Activated naive CD8-positive, alpha-beta T cell (primary cell): ENCODE measurements at regions not wholly inside any gene's neighbourhood (a gene's known extent, or its start where the extent isn't known, plus 50 kb on each side); places are given as distances from the start of the nearest gene placed in this dataset.
"Not testable (repeated sequence)": the region's sequence is repeated elsewhere in the genome, so short reads cannot be mapped to it uniquely, and the experiment has no call there.

Source experiments
- H3K27ac Mint-ChIP-seq: one replicate; pipeline ENCODE4 v1.8.0; 2021; ENCODE audit warnings: mixed read lengths
- H3K27me3 Mint-ChIP-seq: one replicate; pipeline ENCODE4 v1.8.0; 2021; ENCODE audit warnings: mixed read lengths
- H3K36me3 Mint-ChIP-seq: one replicate; pipeline ENCODE4 v1.8.0; 2021; ENCODE audit warnings: mixed read lengths
- H3K4me1 Mint-ChIP-seq: one replicate; pipeline ENCODE4 v1.8.0; 2021; ENCODE audit warnings: low read depth, mixed read lengths
- H3K4me3 Mint-ChIP-seq: one replicate; pipeline ENCODE4 v1.8.0; 2021; ENCODE audit warnings: mild to moderate bottlenecking, mixed read lengths
- H3K9me3 Mint-ChIP-seq: one replicate; pipeline ENCODE4 v1.8.0; 2021; ENCODE audit warnings: low read depth, mixed read lengths

DNA sequence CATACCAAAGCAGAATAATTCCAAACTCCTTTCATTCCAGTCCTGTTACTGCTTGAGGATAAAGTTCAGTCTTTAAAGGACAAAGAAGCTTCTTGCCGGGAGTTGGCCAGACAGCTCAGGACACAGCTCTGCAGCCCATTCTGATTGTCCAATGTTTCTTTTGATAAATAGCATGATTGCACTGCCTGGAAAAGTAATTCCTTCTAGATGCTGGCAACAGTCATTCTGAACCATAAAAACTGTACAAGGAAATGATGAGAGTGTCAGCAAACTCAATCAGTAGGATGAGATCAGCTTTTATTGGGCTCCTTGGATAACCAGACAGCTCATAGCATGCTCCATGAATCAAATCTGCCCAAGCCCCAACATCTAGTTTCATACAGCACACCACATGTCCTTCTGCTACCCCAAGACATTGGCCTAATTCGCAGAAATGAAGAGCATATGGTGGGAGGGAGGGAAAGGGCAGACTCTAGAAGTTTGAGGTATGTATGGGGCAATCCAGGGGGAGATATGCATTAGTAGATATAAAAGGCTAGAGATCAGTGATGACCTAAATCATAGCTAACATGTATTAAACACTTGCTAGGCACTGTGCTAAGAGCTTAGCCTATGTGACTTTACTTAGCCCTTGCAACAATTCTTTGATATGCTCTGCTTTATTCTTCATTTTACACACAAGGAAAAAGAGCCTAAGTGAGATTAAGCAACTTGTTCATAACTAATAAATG is 219.9 kb upstream of the NREP start:
- Mint-ChIP-seq H3K27ac (no peak overlapping the region), H3K36me3 (no peaks in the 10 kb centered on the region), H3K4me3 (no peak overlapping the region), H3K4me1 (no peaks in the 10 kb centered on the region), H3K27me3 (no peaks in the 10 kb centered on the region), H3K9me3 (no peaks in the 10 kb centered on the region)

DNA sequence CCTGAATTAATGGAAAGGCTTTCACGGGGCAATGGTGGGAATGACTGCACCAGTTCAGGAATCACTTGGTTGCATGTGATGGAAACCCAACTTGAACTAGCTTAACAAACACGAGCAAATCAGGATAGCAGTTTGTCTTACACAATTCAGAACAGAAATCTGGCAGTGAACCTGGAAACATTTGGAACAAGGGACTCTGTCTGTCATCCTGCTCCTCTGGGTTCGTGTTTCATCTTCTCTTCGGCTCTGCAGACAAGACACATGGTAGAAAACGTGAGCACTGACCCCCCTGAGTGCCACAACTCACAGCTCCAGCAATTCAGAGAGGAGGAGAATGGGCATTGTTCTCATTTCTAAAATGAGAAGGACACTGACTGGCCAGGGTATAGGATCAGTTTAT is 218.1 kb upstream of the NREP start:
- no peaks in the 10 kb centered on the region for H3K9me3 Mint-ChIP-seq
- H3K36me3 Mint-ChIP-seq: no peaks in the 10 kb centered on the region
- H3K4me1 Mint-ChIP-seq: no peaks in the 10 kb centered on the region
- H3K4me3 Mint-ChIP-seq: no peak overlapping the region
- H3K27me3 Mint-ChIP-seq: peaks cover 5% of the 10 kb centered on the region
- no peak overlapping the region for H3K27ac Mint-ChIP-seq

- Mint-ChIP-seq H3K4me1 (no peaks in the 10 kb centered on the region), H3K9me3 (no peaks in the 10 kb centered on the region), H3K27ac (no peak overlapping the region), H3K27me3 (peaks cover 6% of the 10 kb centered on the region), H3K36me3 (no peaks in the 10 kb centered on the region), H3K4me3 (no peak overlapping the region)
Measured at GRCh38 chr5:111973961-111974360, 217.0 kb upstream of the NREP start.

GRCh38 chr5:111972548-111972947 is 215.6 kb upstream of the NREP start:
- H3K36me3 Mint-ChIP-seq: no peaks in the 10 kb centered on the region
- peaks cover 6% of the 10 kb centered on the region for H3K27me3 Mint-ChIP-seq
- H3K9me3 Mint-ChIP-seq: no peaks in the 10 kb centered on the region
- H3K4me3 Mint-ChIP-seq: no peak overlapping the region
- H3K27ac Mint-ChIP-seq: no peak overlapping the region
- H3K4me1 Mint-ChIP-seq: no peaks in the 10 kb centered on the region

DNA sequence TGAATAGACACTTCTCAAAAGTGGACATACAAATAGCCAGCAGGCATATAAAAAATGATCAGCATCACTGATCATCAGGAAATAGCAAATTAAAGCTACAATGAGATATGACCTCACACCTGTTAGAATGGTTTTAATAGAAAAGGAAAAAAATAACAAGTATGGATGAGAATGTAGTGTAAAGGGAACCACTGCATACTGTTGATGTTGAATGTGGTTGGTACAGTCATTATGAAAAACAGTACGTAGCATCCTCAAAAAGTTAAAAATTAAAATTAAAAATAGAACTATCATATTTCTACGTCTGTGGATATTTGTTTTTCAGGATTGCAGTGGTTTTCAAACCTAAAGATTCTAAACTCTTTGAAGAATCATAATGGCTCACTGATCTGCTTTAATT is 215.1 kb upstream of the NREP start:
- H3K27me3 Mint-ChIP-seq: peaks cover 6% of the 10 kb centered on the region
- no peak overlapping the region for H3K4me3 Mint-ChIP-seq
- no peaks in the 10 kb centered on the region for H3K36me3 Mint-ChIP-seq

GRCh38 chr5:111968459-111968858 is 211.5 kb upstream of the NREP start:
- Mint-ChIP-seq H3K27ac (no peak overlapping the region), H3K4me1 (no peaks in the 10 kb centered on the region), H3K9me3 (no peaks in the 10 kb centered on the region), H3K27me3 (peaks cover 6% of the 10 kb centered on the region), H3K36me3 (no peaks in the 10 kb centered on the region), H3K4me3 (no peak overlapping the region)

More for the DNA sequence above, 215.1 kb upstream of the NREP start:
- Mint-ChIP-seq H3K27ac (no peak overlapping the region), H3K9me3 (no peaks in the 10 kb centered on the region), H3K4me1 (no peaks in the 10 kb centered on the region)

GRCh38 chr5:111967463-111967862 is 210.5 kb upstream of the NREP start:
- H3K9me3 Mint-ChIP-seq: no peaks in the 10 kb centered on the region

GRCh38 chr5:111966290-111966689 is 209.3 kb upstream of the NREP start:
- Mint-ChIP-seq H3K4me3 (no peak overlapping the region), H3K4me1 (no peaks in the 10 kb centered on the region), H3K36me3 (no peaks in the 10 kb centered on the region), H3K27me3 (peaks cover 7% of the 10 kb centered on the region), H3K9me3 (no peaks in the 10 kb centered on the region), H3K27ac (no peak overlapping the region)

More at GRCh38 chr5:111967463-111967862, 210.5 kb upstream of the NREP start:
- H3K36me3 Mint-ChIP-seq: no peaks in the 10 kb centered on the region
- peaks cover 6% of the 10 kb centered on the region for H3K27me3 Mint-ChIP-seq
- H3K4me1 Mint-ChIP-seq: no peaks in the 10 kb centered on the region
- no peak overlapping the region for H3K27ac Mint-ChIP-seq
- no peak overlapping the region for H3K4me3 Mint-ChIP-seq

- Mint-ChIP-seq H3K27ac (no peak overlapping the region), H3K27me3 (peaks cover 2% of the 10 kb centered on the region), H3K4me1 (no peaks in the 10 kb centered on the region), H3K36me3 (no peaks in the 10 kb centered on the region), H3K9me3 (no peaks in the 10 kb centered on the region), H3K4me3 (no peak overlapping the region)
Measured at GRCh38 chr5:111963555-111963954, 206.6 kb upstream of the NREP start.

DNA sequence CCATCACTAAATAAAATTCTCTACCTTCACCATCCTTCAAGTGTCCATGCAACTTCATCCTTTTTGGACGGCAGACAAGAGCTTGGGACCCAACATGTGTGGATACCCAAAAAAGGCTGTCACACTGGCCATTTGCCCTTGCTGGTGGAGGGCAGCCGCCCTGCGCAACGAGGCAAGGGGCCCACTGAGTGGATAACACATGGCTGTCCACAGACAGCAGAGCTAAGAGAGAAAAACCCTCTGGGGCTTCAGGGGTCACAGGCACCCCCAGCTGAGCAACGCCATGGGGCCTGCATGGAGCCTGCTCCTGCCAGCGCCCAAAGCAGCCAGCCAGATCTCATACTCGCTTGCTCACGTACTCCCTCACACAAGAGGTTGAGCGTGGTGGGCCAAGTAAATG is 205.9 kb upstream of the NREP start:
- Mint-ChIP-seq H3K27me3 (peaks cover 2% of the 10 kb centered on the region), H3K36me3 (no peaks in the 10 kb centered on the region), H3K9me3 (no peaks in the 10 kb centered on the region), H3K4me1 (no peaks in the 10 kb centered on the region), H3K27ac (no peak overlapping the region), H3K4me3 (no peak overlapping the region)

DNA sequence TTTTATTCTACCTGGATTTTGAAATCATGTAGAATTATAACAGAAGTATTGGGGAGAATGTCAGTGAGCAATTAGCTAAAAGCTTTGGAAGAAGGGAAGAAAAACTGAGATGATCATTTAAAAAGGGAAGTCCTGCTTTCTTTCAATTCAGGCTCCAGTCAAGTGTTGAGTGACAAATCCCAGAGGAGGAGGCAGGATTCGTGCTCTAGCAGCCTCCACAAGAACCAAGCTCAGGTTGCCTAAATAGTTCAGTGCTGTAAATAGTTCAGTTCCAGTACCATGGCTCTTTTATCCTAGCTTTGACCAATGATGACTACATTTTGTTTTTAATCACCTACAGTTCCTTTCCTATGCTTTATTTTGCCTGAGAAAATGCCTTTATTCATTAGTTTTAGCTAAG is 204.9 kb upstream of the NREP start:
- H3K4me1 Mint-ChIP-seq: no peaks in the 10 kb centered on the region
- no peak overlapping the region for H3K4me3 Mint-ChIP-seq
- peaks cover 2% of the 10 kb centered on the region for H3K27me3 Mint-ChIP-seq
- no peaks in the 10 kb centered on the region for H3K9me3 Mint-ChIP-seq
- H3K27ac Mint-ChIP-seq: no peak overlapping the region
- H3K36me3 Mint-ChIP-seq: no peaks in the 10 kb centered on the region

DNA sequence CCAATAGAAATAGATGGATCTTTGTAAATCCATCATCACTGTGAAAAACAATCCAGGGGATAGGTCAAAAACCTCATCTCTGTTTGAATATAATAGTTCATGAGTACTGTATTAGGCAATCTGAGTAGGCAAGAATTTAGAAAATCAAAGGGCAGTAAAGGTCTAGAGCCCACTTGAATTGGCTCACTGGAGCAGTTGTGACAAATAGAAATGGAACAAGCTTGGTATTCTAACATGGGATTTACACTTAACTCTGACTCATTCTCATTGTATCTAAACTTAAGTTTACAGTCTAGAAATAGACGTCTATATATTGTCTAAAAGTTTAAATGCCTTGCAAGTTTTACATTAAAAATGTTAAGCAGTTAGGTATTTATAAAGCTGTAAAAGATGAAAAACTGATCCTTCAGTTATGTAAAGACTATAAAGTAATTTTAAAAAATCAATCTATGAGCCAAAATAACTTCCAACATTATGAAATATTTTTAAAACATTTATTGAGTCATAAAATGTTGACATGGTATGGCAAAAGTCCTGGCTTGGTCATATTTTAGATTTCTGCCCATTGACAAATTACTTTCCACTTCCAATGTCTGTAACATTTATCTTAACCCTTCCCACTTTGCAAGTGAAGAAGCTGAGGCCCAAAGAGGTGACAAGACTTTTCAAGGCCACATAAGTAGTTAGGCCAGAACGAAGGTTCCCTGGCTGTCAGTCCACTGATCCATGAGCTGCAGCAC is 203.7 kb upstream of the NREP start:
- H3K27ac Mint-ChIP-seq: no peak overlapping the region

DNA sequence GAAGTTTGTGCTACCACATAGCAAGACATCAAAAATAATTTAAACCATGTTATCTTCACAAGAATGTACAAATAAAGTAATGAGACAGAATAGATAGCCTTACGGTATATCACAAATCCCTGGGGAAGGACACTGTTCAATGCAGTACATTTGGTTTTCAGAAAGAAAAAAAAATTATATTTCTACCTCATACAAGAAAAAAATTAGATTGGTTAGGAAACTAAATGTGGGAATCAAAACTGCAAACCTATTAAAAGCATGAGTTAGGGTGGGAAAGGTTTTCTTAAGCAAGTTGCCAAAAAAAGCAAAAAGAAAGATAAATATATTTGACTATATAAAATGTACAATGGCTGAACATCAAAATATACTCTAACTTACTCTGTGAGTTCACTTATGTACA is 201.9 kb upstream of the NREP start:
- Mint-ChIP-seq H3K36me3 (no peaks in the 10 kb centered on the region), H3K27me3 (peaks cover 8% of the 10 kb centered on the region), H3K27ac (no peak overlapping the region), H3K4me3 (no peak overlapping the region), H3K9me3 (no peaks in the 10 kb centered on the region), H3K4me1 (no peaks in the 10 kb centered on the region)

More for the DNA sequence above, 203.7 kb upstream of the NREP start:
- no peak overlapping the region for H3K4me3 Mint-ChIP-seq
- peaks cover 4% of the 10 kb centered on the region for H3K27me3 Mint-ChIP-seq
- no peaks in the 10 kb centered on the region for H3K4me1 Mint-ChIP-seq
- H3K36me3 Mint-ChIP-seq: no peaks in the 10 kb centered on the region
- H3K9me3 Mint-ChIP-seq: no peaks in the 10 kb centered on the region

DNA sequence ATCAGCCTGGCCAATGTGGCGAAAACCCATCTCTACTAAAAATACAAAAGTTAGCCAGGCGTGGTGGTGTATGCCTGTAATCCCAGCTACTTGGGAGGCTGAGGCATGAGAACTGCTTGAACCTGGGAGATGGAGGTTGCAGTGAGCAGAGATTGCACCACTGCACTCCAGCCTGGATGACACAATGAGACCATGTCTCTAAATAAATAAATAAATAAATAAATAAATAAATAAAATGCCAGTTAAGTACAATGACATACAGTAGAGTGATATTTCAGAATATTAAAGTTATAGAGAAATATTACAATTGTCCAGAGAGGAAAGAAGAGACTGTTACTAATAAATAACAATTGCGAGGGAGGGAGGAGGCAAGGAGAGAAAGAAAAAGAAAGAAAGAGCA is 199.8 kb upstream of the NREP start:
- H3K9me3 Mint-ChIP-seq, H3K4me1 Mint-ChIP-seq, H3K27me3 Mint-ChIP-seq: not testable (repeated sequence)

DNA sequence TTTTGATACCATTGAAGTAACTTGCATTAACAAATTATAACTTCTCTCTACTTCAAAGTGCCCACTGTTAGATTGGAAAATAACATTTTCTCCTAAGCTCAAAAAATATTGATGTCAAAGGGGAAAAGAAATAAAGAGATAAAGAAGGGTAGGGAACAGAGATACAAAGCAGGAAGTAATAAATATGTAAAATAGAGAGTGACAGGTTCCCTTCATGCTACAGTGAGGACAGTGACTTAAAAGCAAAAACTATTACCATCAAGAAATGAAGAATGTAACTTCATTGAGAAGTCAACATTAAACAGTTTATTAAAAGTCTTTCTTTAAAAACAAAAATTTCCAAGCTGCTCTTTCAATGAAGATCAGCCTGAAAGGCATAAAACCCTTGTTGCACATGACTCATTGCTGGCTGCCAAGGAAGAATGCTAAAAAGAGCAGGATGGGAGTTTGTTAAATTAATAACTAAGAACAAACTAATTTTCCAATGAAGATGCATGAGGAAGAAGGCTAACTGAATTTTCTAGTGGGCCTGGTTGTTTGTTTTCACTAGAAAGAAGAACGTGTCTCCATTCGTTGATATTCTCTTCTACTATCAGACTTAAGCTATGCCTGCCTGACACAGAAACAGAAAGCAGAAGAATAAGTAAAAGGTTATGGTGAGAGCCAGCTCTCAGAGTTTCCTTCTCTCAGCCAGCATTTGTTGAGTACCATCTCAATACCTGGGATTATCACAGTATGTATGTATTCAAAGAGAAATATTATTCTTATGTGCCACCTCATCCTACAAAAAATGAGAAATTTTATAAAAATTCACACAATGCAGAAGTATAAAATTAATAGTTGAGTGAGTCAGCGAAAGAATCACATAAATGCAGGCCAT is 197.8 kb upstream of the NREP start:
- Mint-ChIP-seq H3K9me3 (no peaks in the 10 kb centered on the region), H3K27ac (no peak overlapping the region), H3K4me3 (no peak overlapping the region), H3K4me1 (no peaks in the 10 kb centered on the region), H3K36me3 (no peaks in the 10 kb centered on the region), H3K27me3 (peaks cover 7% of the 10 kb centered on the region)

More for the DNA sequence above, 199.8 kb upstream of the NREP start:
- not testable (repeated sequence) for H3K4me3 Mint-ChIP-seq, H3K27ac Mint-ChIP-seq, H3K36me3 Mint-ChIP-seq
